AG04450 (cell line): ENCODE measurements at regions not wholly inside any gene's neighbourhood (a gene's known extent, or its start where the extent isn't known, plus 50 kb on each side); places are given as distances from the start of the nearest gene placed in this dataset.
"Not testable (repeated sequence)": the region's sequence is repeated elsewhere in the genome, so short reads cannot be mapped to it uniquely, and the experiment has no call there.

Experiments
- CTCF ChIA-PET: fragments of 300-600, 350-600 bp; formaldehyde crosslinking; extraction: SDS; loops from one replicate; lab custom pipeline; 2022; ENCODE audit warnings: antibody characterized with exemption, inconsistent platforms; lab: Charles Lee
- POLR2A ChIA-PET: fragments of 350-600 bp; formaldehyde crosslinking; extraction: SDS; loops from one replicate; lab custom pipeline; 2021; ENCODE audit warnings: antibody characterized with exemption, inconsistent platforms; lab: Yijun Ruan, JAX
- DNase-seq: peaks from one replicate; pipeline ENCODE4 v3.0.0-alpha.2; 2011; ENCODE audit warnings: low read depth, low spot score
- H3K27ac ChIP-seq: one replicate; pipeline ENCODE4 v1.5.1; 2012; ENCODE audit warnings: low read depth, low read length, control low read depth
- H3K27me3 ChIP-seq: one replicate; pipeline ENCODE4 v1.6.0; 2012; ENCODE audit warnings: low read length; ENCODE audit not compliant: control insufficient read depth, insufficient read depth
- H3K4me3 ChIP-seq: 2 replicates; pipeline ENCODE4 v1.5.1; 2011; ENCODE audit warnings: mild to moderate bottlenecking, low read depth, low read length, control low read depth
- H3K9me3 ChIP-seq: 2 replicates; pipeline ENCODE4 v1.5.1; 2012; ENCODE audit warnings: low read length; ENCODE audit not compliant: control insufficient read depth, insufficient read depth
- TF ChIP-seq, protein P1 (sequence below): IDR thresholded peaks from 2 replicates; pipeline ENCODE4 v1.5.1; 2011; ENCODE audit warnings: low read depth, low read length, control low read depth, inconsistent platforms

DNA sequence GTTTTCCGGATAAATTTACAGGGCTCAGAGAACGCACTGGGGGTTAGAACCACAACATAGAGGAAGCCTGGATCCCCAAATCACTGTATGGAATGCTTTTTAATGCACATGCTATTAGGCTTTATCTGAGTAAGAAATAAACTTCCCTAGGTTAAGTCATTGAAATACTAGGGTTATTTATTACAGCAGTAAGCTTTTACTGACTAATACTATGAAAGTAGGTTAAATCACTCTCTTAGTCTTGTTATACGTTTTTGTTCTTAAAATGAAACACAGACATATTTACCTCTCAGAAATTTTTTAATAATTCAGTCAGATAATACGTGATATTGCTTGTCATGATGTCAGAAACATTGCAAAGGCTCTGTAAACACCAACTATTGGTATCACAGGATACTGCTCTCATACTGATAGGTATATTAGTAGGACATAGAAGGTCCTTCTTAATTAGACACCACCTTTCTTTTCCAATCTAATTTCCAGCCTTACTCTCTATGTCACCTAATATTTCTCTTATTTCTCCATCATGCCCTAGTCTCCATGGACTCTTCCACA, 162.7 kb upstream of the NYAP2 start:
- ChIA-PET CTCF (no interaction called here), POLR2A (no interaction called here)
- H3K9me3 ChIP-seq: no peaks in the 10 kb centered on the region
- DNase-seq: no peak
- H3K27ac ChIP-seq: no peak overlapping the region
- H3K4me3 ChIP-seq: no peak overlapping the region
- no peaks in the 10 kb centered on the region for H3K27me3 ChIP-seq
- TF ChIP-seq, protein P1, sequence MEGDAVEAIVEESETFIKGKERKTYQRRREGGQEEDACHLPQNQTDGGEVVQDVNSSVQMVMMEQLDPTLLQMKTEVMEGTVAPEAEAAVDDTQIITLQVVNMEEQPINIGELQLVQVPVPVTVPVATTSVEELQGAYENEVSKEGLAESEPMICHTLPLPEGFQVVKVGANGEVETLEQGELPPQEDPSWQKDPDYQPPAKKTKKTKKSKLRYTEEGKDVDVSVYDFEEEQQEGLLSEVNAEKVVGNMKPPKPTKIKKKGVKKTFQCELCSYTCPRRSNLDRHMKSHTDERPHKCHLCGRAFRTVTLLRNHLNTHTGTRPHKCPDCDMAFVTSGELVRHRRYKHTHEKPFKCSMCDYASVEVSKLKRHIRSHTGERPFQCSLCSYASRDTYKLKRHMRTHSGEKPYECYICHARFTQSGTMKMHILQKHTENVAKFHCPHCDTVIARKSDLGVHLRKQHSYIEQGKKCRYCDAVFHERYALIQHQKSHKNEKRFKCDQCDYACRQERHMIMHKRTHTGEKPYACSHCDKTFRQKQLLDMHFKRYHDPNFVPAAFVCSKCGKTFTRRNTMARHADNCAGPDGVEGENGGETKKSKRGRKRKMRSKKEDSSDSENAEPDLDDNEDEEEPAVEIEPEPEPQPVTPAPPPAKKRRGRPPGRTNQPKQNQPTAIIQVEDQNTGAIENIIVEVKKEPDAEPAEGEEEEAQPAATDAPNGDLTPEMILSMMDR: no peak

DNA sequence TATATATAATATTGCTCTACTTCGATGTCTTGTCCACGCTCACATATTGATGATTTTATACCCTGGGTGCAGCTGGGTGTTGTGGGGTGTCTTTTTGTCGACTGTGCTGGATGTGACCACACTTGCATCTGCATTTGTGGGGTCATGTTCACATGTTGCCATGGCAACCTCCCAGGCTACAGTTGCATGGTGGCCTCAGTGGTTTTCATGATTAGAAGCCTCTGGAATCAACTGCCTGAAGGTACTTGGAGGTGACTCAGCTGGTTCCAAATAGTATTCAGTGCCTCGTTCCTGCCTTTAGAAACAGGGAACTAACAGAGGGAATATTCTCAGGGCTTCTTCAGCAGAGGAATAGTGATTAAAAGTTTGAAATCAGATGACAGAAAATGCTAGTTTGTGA, 166.3 kb upstream of the NYAP2 start:
- TF ChIP-seq, protein P1: no peak
- DNase-seq: no peak
- Histone ChIP-seq H3K4me3 (no peak overlapping the region), H3K9me3 (peaks cover 3% of the 10 kb centered on the region; the same call in 1 of the 2 replicates), H3K27ac (no peak overlapping the region), H3K27me3 (no peaks in the 10 kb centered on the region)
- POLR2A ChIA-PET: no interaction called here
- CTCF ChIA-PET: no interaction called here

DNA sequence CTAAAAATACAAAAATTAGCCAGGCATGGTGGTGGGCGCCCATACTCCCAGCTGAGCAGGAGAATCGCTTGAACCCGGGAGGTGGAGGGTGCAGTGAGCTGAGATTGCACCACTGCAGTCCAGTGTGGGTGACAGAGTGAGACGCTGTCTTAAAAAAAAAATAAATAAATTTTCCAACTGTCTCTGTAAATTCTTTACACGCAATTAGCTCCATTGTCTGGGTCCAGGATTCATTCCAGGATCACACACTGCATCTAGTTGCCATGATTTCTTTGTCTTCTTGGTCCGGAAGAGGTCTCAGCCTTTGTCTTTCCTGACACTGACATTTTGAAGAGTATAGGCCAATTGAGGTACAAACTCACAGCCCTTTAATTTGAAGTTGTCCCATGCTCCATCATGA, 167.6 kb upstream of the NYAP2 start:
- POLR2A ChIA-PET: no interaction called here
- TF ChIP-seq, protein P1: no peak
- no peaks in the 10 kb centered on the region for H3K27me3 ChIP-seq
- no peak overlapping the region for H3K4me3 ChIP-seq
- H3K27ac ChIP-seq: no peak overlapping the region
- CTCF ChIA-PET: no interaction called here
- H3K9me3 ChIP-seq: peaks cover 3% of the 10 kb centered on the region; the same call in 1 of the 2 replicates
- DNase-seq: no peak

DNA sequence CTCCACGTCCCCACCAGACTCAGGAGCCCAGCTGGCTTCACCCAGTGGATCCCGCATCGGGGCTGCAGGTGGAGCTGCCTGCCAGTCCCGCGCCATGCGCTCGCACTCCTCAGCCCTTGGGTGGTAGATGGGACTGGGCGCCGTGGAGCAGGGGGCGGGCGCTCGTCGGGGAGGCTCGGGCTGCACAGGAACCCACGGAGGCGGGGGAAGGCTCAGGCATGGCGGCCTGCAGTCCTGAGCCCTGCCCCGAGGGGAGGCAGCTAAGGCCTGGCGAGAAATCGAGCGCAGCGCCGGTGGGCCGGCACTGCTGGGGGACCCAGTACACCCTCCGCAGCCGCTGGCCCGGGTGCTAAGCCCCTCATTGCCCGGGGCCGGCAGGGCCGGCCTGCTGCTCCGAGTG, 170.2 kb upstream of the NYAP2 start:
- H3K27me3 ChIP-seq, H3K9me3 ChIP-seq, POLR2A ChIA-PET, H3K4me3 ChIP-seq, DNase-seq, CTCF ChIA-PET, H3K27ac ChIP-seq: not testable (repeated sequence)

DNA sequence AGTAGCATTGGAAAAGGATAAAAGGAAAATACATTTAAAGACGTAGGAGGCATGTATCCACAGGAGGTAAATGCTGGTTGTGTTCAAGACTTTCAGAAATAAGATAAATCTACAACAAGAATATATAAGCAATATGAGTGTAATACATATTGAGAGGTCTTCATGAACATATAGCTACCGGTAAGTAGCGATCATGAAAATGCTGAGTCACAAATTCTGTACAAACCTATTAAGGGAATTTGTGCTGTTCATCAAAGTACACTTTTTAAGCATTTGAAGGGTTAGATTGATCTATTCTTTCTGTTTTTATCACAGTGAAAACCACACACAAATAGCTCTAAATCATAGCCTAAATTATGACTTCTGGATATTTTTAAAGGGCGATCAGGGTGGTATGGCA, 173.1 kb upstream of the NYAP2 start:
- TF ChIP-seq, protein P1: no peak
- ChIA-PET CTCF (interaction anchor here (1.6 kb wide), 1 partner anchor 56 kb away, joined by 4 read pairs; no protein-coding TSS in a partner anchor), POLR2A (no interaction called here)
- H3K27me3 ChIP-seq: no peaks in the 10 kb centered on the region
- no peak overlapping the region for H3K27ac ChIP-seq
- no peak overlapping the region for H3K4me3 ChIP-seq
- no peak for DNase-seq
- H3K9me3 ChIP-seq: peaks cover 3% of the 10 kb centered on the region; the same call in 1 of the 2 replicates
